GM21381 (cell line): ENCODE measurements at regions not wholly inside any gene's neighbourhood (a gene's known extent, or its start where the extent isn't known, plus 50 kb on each side); places are given as distances from the start of the nearest gene placed in this dataset.

Source experiments
- ATAC-seq: cut with Tn5 transposase; IDR thresholded peaks from one replicate; pipeline ENCODE4 v1.9.1; 2021; ENCODE audit warnings: mild to moderate bottlenecking, moderate library complexity; ENCODE audit not compliant: unreplicated experiment

- ATAC-seq = no peak
Observed at GRCh38 chr2:19750136-19750535, 151.6 kb downstream of the TTC32 start.

- ATAC-seq = no peak
Observed at GRCh38 chr2:19749507-19749836, 152.3 kb downstream of the TTC32 start.

GRCh38 chr2:19748711-19749506 is 152.9 kb downstream of the TTC32 start:
- no peak for ATAC-seq

- no peak for ATAC-seq
Observed at GRCh38 chr2:19748073-19748375, 153.8 kb downstream of the TTC32 start.

GRCh38 chr2:19747310-19748072 is 154.3 kb downstream of the TTC32 start:
- no peak for ATAC-seq

- no peak for ATAC-seq
Observed at GRCh38 chr2:19746611-19747309, 155.0 kb downstream of the TTC32 start.

GRCh38 chr2:19746137-19746600 is 155.6 kb downstream of the TTC32 start:
- ATAC-seq = no peak

- ATAC-seq = no peak
Observed at GRCh38 chr2:19745318-19746136, 156.3 kb downstream of the TTC32 start.

GRCh38 chr2:19744456-19745199 is 157.2 kb downstream of the TTC32 start:
- no peak for ATAC-seq

- ATAC-seq = no peak
Observed at GRCh38 chr2:19743641-19744040, 158.1 kb downstream of the TTC32 start.

- no peak for ATAC-seq
Observed at GRCh38 chr2:19742872-19743271, 158.9 kb downstream of the TTC32 start.

- no peak for ATAC-seq
Observed at GRCh38 chr2:19739256-19739655, 162.5 kb downstream of the TTC32 start.

- ATAC-seq = no peak
Observed at GRCh38 chr2:19738707-19739106, 163.1 kb downstream of the TTC32 start.

- no peak for ATAC-seq
Observed at GRCh38 chr2:19736191-19736831, 165.5 kb downstream of the TTC32 start.

GRCh38 chr2:19733951-19734425 is 167.8 kb downstream of the TTC32 start:
- no peak for ATAC-seq

GRCh38 chr2:19733390-19733789 is 168.4 kb downstream of the TTC32 start:
- no peak for ATAC-seq

- no peak for ATAC-seq
Observed at GRCh38 chr2:19732255-19732654, 169.5 kb downstream of the TTC32 start.

- no peak for ATAC-seq
Observed at GRCh38 chr2:19731515-19731914, 170.3 kb downstream of the TTC32 start.

- ATAC-seq = no peak
Observed at GRCh38 chr2:19731037-19731436, 170.7 kb downstream of the TTC32 start.

GRCh38 chr2:19728125-19728524 is 173.7 kb downstream of the TTC32 start:
- no peak for ATAC-seq
